Esophagus muscularis mucosa (tissue), 4 donors: ENCODE measurements at regions not wholly inside any gene's neighbourhood (a gene's known extent, or its start where the extent isn't known, plus 50 kb on each side); places are given as distances from the start of the nearest gene placed in this dataset.

ENCODE experiments used
- EP300 ChIP-seq: sonication (generic); formaldehyde crosslinking; IDR thresholded peaks from one replicate; pipeline ENCODE4 v1.6.1; 2017; ENCODE audit warnings: antibody characterized with exemption
- POLR2A ChIP-seq: fragments of 450-650 bp; IDR thresholded peaks from one replicate; pipeline ENCODE4 v1.6.1; 2017; ENCODE audit warnings: antibody characterized with exemption, moderate library complexity, mild to moderate bottlenecking, low read depth
- TF ChIP-seq, protein P1 (sequence below), 3 experiments: fragments of 200-600 bp in 2 of 3; fragments of 450-650 bp in 1 of 3; sonication (generic) in 2 of 3; IDR thresholded peaks; one replicate each; pipeline ENCODE4 v1.5.1; 2017 to 2019; ENCODE audit warnings: antibody characterized with exemption in 3 of 3, mild to moderate bottlenecking in 2 of 3, moderate library complexity in 1 of 3

- TF ChIP-seq, protein P1, sequence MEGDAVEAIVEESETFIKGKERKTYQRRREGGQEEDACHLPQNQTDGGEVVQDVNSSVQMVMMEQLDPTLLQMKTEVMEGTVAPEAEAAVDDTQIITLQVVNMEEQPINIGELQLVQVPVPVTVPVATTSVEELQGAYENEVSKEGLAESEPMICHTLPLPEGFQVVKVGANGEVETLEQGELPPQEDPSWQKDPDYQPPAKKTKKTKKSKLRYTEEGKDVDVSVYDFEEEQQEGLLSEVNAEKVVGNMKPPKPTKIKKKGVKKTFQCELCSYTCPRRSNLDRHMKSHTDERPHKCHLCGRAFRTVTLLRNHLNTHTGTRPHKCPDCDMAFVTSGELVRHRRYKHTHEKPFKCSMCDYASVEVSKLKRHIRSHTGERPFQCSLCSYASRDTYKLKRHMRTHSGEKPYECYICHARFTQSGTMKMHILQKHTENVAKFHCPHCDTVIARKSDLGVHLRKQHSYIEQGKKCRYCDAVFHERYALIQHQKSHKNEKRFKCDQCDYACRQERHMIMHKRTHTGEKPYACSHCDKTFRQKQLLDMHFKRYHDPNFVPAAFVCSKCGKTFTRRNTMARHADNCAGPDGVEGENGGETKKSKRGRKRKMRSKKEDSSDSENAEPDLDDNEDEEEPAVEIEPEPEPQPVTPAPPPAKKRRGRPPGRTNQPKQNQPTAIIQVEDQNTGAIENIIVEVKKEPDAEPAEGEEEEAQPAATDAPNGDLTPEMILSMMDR (IDR thresholded peaks at IDR 0.05) = no peak
- TF ChIP-seq EP300 (no peak), POLR2A (no peak)
Observed at GRCh38 chr6:108789475-108789874, 58.7 kb upstream of the ARMC2 start.
